ENCODE measurements at regions not wholly inside any gene's neighbourhood (a gene's known extent, or its start where the extent isn't known, plus 50 kb on each side); places are given as distances from the start of the nearest gene placed in this dataset.
"Not testable (repeated sequence)": the region's sequence is repeated elsewhere in the genome, so short reads cannot be mapped to it uniquely, and the experiment has no call there.

DNA sequence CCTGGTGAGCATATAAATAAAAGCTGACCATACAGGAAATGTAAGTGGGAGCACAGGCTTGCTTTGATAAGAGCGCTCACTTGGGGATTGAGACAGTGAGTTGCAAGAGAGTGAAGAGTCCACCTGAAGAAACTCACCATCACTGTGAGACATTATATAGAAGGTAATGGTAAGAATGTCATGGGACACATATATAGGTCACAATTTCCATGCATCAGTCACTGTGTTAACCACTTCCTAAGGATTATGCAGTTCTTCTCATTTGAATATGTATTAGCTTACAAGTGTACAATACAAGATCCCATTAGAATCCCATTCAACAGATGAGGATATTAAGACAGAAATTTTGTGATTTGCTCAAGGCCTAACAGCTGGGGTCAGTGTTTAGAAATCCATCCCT is 352.4 kb upstream of the NOTCH2NLA start:
- H3K4me3 Mint-ChIP-seq, POLR2A ChIA-PET, H3K9me3 Mint-ChIP-seq: not testable (repeated sequence)

DNA sequence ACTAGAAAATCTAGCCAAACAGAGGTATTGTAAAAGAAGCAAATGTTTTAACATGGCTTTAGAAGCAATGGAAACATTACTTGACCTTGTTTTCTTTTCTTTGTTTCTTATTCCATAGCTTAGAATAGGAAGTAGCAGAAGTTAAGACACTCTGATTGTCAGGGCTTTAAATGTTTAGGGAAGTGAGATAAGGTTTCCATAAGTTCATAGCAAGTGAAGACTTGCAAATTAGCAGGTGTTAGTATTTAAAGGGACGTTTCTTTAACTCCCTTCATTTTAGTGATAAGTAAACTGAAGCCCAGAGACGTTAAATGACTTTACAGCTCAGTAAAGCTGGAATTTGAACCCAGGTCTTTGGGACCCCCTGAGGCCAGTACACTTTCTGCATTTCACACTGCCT is 338.7 kb upstream of the NOTCH2NLA start:
- H3K27ac Mint-ChIP-seq; POLR2A ChIA-PET; DNase-seq; H3K27me3 Mint-ChIP-seq; intact Hi-C loops (cut with micrococcal nuclease); H3K4me1 Mint-ChIP-seq; H3K4me3 Mint-ChIP-seq; CTCF ChIA-PET; ATAC-seq (ENCODE audit: low read depth); H3K36me3 Mint-ChIP-seq (ENCODE audit: low read depth); H3K9me3 Mint-ChIP-seq: not testable (repeated sequence)

More for the DNA sequence above, 352.4 kb upstream of the NOTCH2NLA start:
- DNase-seq; H3K27ac Mint-ChIP-seq; CTCF ChIA-PET; H3K36me3 Mint-ChIP-seq (ENCODE audit: low read depth); intact Hi-C loops (cut with micrococcal nuclease); H3K4me1 Mint-ChIP-seq; H3K27me3 Mint-ChIP-seq; ATAC-seq (ENCODE audit: low read depth): not testable (repeated sequence)

DNA sequence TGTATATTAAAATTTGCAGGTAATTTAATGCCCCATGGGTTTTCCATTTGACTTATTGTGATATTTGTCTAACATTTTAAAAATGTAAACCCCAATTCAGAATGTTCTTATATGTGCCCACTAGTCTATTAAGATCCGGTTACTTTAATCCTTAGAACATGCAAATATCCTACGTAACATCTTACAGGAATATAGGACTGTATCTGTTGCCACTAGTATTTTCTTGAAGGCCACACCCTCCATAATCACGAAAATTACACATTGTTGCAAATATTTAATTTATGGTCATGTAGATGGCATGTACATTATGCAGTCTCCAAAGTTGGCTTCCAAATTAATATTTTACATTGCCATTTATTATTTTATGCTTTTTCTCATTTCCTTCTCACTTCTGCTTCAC is 329.2 kb upstream of the NOTCH2NLA start:
- POLR2A ChIA-PET; H3K4me3 Mint-ChIP-seq; ATAC-seq (ENCODE audit: low read depth); H3K27ac Mint-ChIP-seq; H3K36me3 Mint-ChIP-seq (ENCODE audit: low read depth); H3K27me3 Mint-ChIP-seq; DNase-seq; intact Hi-C loops (cut with micrococcal nuclease); CTCF ChIA-PET; H3K9me3 Mint-ChIP-seq; H3K4me1 Mint-ChIP-seq: not testable (repeated sequence)

DNA sequence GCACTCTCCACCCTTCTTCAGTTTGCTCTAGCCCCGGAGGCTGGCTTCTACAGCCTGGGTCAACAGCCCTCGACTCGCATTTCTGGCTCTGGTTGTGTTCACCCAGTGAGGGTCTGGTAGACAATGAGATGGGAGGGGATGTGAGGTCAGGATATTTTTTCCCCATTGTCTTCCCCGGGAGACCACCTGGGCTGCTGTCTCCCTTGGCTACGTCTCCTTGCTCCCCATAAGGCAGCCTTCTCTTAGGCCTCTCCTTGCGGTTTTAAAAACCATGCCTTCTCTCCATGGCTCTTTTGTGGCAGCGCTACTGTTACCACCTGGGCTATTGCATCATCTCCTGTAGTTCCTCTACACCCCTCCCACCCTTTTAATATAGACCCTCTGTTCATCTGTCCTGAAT is 327.6 kb upstream of the NOTCH2NLA start:
- H3K4me3 Mint-ChIP-seq, CTCF ChIA-PET: not testable (repeated sequence)

DNA sequence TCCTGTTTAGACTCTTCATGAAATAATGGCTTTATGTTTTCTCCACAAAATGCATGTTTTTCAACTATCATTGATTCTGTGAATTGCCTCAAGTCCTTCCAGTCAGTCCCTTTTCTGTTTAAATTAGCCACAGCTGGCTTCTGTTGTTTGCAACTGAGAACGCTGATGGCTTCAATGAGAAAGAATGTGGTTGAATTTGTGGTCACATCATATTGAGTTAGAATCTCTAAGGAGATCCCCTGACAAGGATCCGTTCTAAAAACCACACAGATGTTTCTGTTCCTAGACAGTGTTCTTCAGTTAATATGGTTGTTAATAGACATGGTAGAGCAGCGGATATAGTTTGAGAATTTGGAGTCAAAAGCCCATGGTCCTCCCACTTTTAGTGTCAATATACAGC is 323.6 kb upstream of the NOTCH2NLA start:
- H3K27ac Mint-ChIP-seq; ATAC-seq (ENCODE audit: low read depth); POLR2A ChIA-PET; H3K9me3 Mint-ChIP-seq; H3K27me3 Mint-ChIP-seq; intact Hi-C loops (cut with micrococcal nuclease); H3K36me3 Mint-ChIP-seq (ENCODE audit: low read depth); DNase-seq; H3K4me1 Mint-ChIP-seq; H3K4me3 Mint-ChIP-seq; CTCF ChIA-PET: not testable (repeated sequence)

More for the DNA sequence above, 327.6 kb upstream of the NOTCH2NLA start:
- intact Hi-C loops (cut with micrococcal nuclease); POLR2A ChIA-PET; H3K27me3 Mint-ChIP-seq; H3K27ac Mint-ChIP-seq; H3K4me1 Mint-ChIP-seq; H3K9me3 Mint-ChIP-seq; DNase-seq; ATAC-seq (ENCODE audit: low read depth); H3K36me3 Mint-ChIP-seq (ENCODE audit: low read depth): not testable (repeated sequence)

DNA sequence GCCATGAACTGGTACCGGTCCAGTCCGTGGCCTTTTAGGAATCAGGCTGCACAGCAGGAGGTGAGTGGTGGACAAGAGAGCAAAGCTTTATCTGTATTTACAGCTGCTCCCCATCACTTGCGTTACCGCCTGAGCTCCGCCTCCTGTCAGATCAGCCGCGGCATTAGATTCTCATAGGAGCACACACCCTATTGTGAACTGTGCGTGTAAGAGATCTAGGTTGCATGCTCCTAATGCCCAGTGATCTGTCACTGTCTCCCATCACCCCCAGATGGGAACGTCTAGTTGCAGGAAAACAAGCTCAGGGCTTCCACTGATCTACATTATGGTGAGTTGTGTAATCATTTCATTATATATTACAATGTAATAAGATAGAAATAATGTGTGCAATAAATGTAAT is 319.9 kb upstream of the NOTCH2NLA start:
- DNase-seq; ATAC-seq (ENCODE audit: low read depth); H3K4me3 Mint-ChIP-seq; POLR2A ChIA-PET; intact Hi-C loops (cut with micrococcal nuclease); H3K27me3 Mint-ChIP-seq; H3K9me3 Mint-ChIP-seq; CTCF ChIA-PET; H3K4me1 Mint-ChIP-seq; H3K36me3 Mint-ChIP-seq (ENCODE audit: low read depth); H3K27ac Mint-ChIP-seq: not testable (repeated sequence)

DNA sequence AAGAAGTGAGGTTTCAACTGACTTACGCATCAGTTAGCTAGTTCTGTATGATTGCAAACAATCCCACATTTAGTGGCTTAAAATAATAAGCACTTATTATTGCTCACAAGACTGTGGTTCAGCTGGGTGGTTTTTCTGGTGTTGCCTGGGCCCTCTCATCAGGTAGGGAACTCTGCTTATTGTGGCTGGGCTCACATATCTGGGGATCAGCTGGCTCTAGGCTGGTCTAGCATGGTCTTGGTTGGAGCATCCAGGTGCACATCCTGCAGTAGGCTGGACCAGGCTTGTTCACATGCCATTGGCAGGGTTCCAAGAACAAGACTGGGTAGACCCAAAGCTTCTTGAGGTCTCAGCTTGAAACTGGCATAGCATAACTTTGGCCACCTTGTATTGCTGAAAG is 317.4 kb upstream of the NOTCH2NLA start:
- H3K36me3 Mint-ChIP-seq (ENCODE audit: low read depth); H3K9me3 Mint-ChIP-seq; H3K27me3 Mint-ChIP-seq; CTCF ChIA-PET; H3K4me1 Mint-ChIP-seq; DNase-seq; intact Hi-C loops (cut with micrococcal nuclease); ATAC-seq (ENCODE audit: low read depth); POLR2A ChIA-PET; H3K27ac Mint-ChIP-seq; H3K4me3 Mint-ChIP-seq: not testable (repeated sequence)

DNA sequence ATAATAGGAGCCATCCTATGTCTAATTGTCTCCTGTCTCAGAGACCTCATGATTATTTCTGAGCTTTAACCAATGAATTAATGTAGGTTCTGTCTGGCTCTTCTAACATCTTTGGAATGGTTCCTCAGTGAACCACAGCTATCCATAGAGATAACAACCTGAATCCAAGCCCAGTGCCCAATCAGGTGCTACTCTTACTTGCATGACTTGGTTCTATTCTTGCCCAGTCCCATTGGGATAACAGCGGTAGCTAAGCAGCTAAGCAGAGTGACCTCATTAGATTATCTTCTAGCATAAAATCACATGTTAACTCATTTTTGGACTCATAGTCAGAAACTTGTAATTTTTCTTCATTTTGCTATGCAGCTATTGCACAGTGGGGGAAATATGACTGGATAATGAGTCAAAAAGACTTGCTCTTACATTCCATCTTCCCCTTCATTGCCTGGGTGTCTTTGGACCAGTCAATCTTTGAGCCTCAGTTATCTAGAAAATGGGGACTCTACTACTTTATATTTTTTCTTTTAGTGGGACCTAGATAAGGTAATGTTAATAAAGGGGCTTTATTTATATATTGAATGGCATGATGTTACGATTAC is 309.1 kb upstream of the NOTCH2NLA start:
- intact Hi-C loops (cut with micrococcal nuclease); H3K4me3 Mint-ChIP-seq; ATAC-seq (ENCODE audit: low read depth); H3K27ac Mint-ChIP-seq; DNase-seq; H3K36me3 Mint-ChIP-seq (ENCODE audit: low read depth); H3K9me3 Mint-ChIP-seq; CTCF ChIA-PET; H3K27me3 Mint-ChIP-seq; H3K4me1 Mint-ChIP-seq; POLR2A ChIA-PET: not testable (repeated sequence)

DNA sequence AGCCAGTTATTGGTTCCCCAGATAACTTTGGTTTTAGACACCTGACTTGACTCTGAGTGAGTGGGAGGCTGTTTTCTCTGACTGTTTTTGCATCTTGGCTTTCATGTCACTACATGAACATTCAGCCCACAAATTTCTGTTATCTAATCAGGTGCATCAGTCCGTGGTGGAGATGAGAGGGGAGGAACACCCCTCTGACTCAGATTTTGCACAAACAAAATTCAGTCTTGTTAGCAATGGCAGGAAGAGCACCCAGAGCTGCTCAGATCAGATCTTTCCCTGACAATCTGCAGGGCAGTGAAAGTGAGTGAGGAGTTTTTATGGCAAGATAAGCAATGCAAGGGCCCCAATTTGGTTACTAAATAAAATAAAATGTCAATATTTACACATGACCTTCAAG is 307.2 kb upstream of the NOTCH2NLA start:
- H3K4me1 Mint-ChIP-seq; POLR2A ChIA-PET; H3K4me3 Mint-ChIP-seq; CTCF ChIA-PET; H3K9me3 Mint-ChIP-seq; H3K27ac Mint-ChIP-seq; DNase-seq; intact Hi-C loops (cut with micrococcal nuclease); H3K36me3 Mint-ChIP-seq (ENCODE audit: low read depth); ATAC-seq (ENCODE audit: low read depth); H3K27me3 Mint-ChIP-seq: not testable (repeated sequence)

DNA sequence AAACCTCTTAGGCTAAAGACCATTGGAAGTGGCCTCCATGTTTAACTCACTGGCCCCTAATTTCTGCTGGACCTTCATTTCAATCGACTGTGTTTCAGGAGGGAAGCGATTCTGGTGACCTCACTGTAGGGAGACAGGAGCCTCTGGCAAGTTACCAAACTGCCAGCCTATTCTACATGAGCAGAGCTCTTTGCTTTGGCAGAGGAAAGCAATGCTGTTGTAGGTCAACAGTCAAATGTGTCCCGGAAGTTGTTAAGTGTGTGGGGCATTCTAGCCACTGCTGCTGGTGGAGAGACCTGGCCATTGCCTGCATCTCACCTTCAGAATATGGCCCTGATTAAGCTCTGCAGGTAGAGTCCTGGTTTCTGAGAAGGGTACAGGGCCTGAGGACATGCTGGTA is 306.8 kb upstream of the NOTCH2NLA start:
- H3K27me3 Mint-ChIP-seq; H3K9me3 Mint-ChIP-seq; intact Hi-C loops (cut with micrococcal nuclease): not testable (repeated sequence)

DNA sequence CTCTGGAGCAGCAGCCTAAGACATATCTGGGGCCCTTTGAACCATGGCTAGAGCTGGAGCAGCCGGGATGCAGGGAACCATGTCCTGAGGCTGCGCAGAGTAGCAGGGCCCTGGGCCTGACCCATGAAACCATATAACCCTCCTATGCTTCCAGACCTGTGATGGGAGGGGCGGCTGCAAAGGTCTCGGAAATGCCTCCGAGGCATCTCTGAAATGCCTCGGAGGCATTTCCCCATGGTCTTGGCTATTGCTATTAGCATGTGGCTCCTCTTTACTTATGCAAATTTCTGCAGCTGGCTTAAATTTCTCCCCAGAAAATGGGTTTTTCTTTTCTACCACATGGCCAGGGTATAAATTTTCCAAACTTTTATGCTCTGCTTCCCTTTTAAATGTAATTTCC is 302.1 kb upstream of the NOTCH2NLA start:
- H3K27me3 Mint-ChIP-seq; intact Hi-C loops (cut with micrococcal nuclease); CTCF ChIA-PET; H3K36me3 Mint-ChIP-seq (ENCODE audit: low read depth); POLR2A ChIA-PET; ATAC-seq (ENCODE audit: low read depth); H3K4me1 Mint-ChIP-seq; H3K4me3 Mint-ChIP-seq; DNase-seq; H3K9me3 Mint-ChIP-seq; H3K27ac Mint-ChIP-seq: not testable (repeated sequence)

More for the DNA sequence above, 306.8 kb upstream of the NOTCH2NLA start:
- POLR2A ChIA-PET; H3K27ac Mint-ChIP-seq; H3K4me1 Mint-ChIP-seq; CTCF ChIA-PET; ATAC-seq (ENCODE audit: low read depth); DNase-seq; H3K4me3 Mint-ChIP-seq; H3K36me3 Mint-ChIP-seq (ENCODE audit: low read depth): not testable (repeated sequence)

DNA sequence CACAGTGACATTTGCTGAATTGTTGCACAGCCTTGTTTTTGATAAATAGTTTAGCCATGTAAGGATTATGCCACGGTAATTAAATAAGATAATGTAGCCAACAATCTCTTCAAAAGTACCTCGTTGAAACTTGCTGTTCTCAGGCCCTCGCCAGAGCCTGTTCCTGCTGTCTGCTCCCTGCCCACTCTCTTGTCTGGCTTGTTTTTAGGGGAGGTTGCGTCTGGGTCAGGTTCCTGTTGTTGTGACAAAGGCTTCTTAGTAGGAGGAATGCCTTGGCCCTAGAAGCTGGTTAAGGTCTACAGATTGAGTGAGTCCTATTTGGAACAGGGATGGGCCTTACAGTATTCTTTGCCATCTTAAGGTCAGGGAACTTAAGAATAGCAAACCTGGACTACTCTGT is 294.0 kb upstream of the NOTCH2NLA start:
- H3K27me3 Mint-ChIP-seq; H3K4me1 Mint-ChIP-seq; H3K27ac Mint-ChIP-seq; DNase-seq; POLR2A ChIA-PET; CTCF ChIA-PET; H3K36me3 Mint-ChIP-seq (ENCODE audit: low read depth); H3K4me3 Mint-ChIP-seq; H3K9me3 Mint-ChIP-seq; ATAC-seq (ENCODE audit: low read depth); intact Hi-C loops (cut with micrococcal nuclease): not testable (repeated sequence)

DNA sequence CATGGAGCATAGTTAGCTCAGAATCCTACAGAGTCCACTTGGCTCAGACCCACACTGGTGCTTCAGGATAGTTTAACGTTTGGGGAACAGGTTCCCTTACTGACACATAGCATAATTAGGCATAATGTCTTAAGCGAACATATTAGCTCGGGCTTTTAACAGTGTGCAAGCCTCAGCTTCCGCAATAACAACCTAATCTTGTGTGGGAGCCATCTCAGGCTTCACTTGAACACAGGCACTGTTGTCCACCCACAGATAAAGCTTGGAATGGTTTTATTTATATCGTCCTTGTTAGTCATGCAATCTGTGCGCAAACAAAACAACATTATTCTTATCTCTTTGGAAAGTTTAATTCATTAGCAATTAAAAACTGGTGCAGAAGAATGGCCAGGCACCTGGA is 293.5 kb upstream of the NOTCH2NLA start:
- H3K27me3 Mint-ChIP-seq; H3K9me3 Mint-ChIP-seq; ATAC-seq (ENCODE audit: low read depth); H3K4me1 Mint-ChIP-seq; DNase-seq; H3K4me3 Mint-ChIP-seq; intact Hi-C loops (cut with micrococcal nuclease); H3K36me3 Mint-ChIP-seq (ENCODE audit: low read depth); POLR2A ChIA-PET; CTCF ChIA-PET; H3K27ac Mint-ChIP-seq: not testable (repeated sequence)

Data from activated B cell treated with CpG ODN at 0.5 μM for 24 hours (primary cell).